Esophagus squamous epithelium (tissue), 5 donors: ENCODE measurements at regions not wholly inside any gene's neighbourhood (a gene's known extent, or its start where the extent isn't known, plus 50 kb on each side); places are given as distances from the start of the nearest gene placed in this dataset.

Experiments
- DNase-seq: peaks from one replicate; lab custom pipeline; 2025; lab: John Stamatoyannopoulos, UW
- H3K27ac ChIP-seq, 4 donors: fragments of 200-600 bp; sonication (generic); one replicate each; pipeline ENCODE4 v1.5.1; 2016 to 2019; ENCODE audit warnings: mild to moderate bottlenecking in 1 of 4
- H3K27me3 ChIP-seq, 4 donors: fragments of 200-600 bp; sonication (generic); 1 replicate in 3 of 4; 2 replicates in 1 of 4; pipeline versions ENCODE4 v1.5.1 to v1.6.0; 2017 to 2021; ENCODE audit warnings: antibody characterized with exemption in 1 of 4
- H3K36me3 ChIP-seq, 3 donors: fragments of 200-600 bp; sonication (generic); one replicate each; pipeline ENCODE4 v1.5.1; 2016 to 2019
- H3K4me1 ChIP-seq, 3 donors: fragments of 200-600 bp; sonication (generic); one replicate each; pipeline ENCODE4 v1.5.1; 2017 to 2019
- H3K4me3 ChIP-seq, 4 donors: fragments of 200-600 bp; sonication (generic); 1 replicate in 3 of 4; 2 replicates in 1 of 4; pipeline ENCODE4 v1.5.1; 2016 to 2019; ENCODE audit warnings: mild to moderate bottlenecking in 2 of 4, moderate library complexity in 1 of 4
- H3K9me3 ChIP-seq, 3 donors: fragments of 200-600 bp; sonication (generic); one replicate each; pipeline ENCODE4 v1.5.1; 2016 to 2019
- CTCF ChIP-seq, 6 experiments: fragments of 450-650 bp in 4 of 6; fragments of 200-600 bp in 2 of 6; sonication (generic) in 2 of 6; IDR thresholded peaks; one replicate each; pipeline ENCODE4 v1.5.1; 2016 to 2019; ENCODE audit warnings: antibody characterized with exemption in 6 of 6, mild to moderate bottlenecking in 4 of 6, moderate library complexity in 4 of 6
- POLR2A ChIP-seq, 4 donors: fragments of 450-650 bp; IDR thresholded peaks; one replicate each; pipeline ENCODE4 v1.6.1; 2017; ENCODE audit warnings: antibody characterized with exemption in 4 of 4, mild to moderate bottlenecking in 4 of 4, moderate library complexity in 3 of 4
- WGBS, 2 donors: methylation state at CpG; one replicate each; pipeline ENCODE4 v1.1.5; 2018; 5-methylcytosine and 5-hydroxymethylcytosine counted together
- intact Hi-C: fragments of 100-400 bp; cut with DNase I; formaldehyde crosslinking; loops from one replicate; pipeline ENCODE4 v1.15.0; 2022
- donor health status: DM: yes; HTN: yes; CAD: no.

- Histone ChIP-seq H3K36me3 (no peaks in the 10 kb centered on the region), H3K4me3 (no peak overlapping the region), H3K27me3 (no peaks in the 10 kb centered on the region), H3K4me1 (peaks cover 0 to 15% (median 9%) of the 10 kb centered on the region in 3 donors), H3K27ac (no peak overlapping the region), H3K9me3 (no peaks in the 10 kb centered on the region)
- intact Hi-C loops, result no loop called here
- TF ChIP-seq POLR2A (IDR thresholded peaks at IDR 0.05) (no peak), CTCF (IDR thresholded peaks at IDR 0.05) (no peak)
- DNase-seq, result no peak
These were observed 62.3 kb upstream of the ARHGEF3 start for GRCh38 chr3:56864090-56864489.

- H3K9me3 ChIP-seq, result no peaks in the 10 kb centered on the region
- H3K4me1 ChIP-seq, result peaks cover 0 to 15% (median 9%) of the 10 kb centered on the region in 3 donors
- no peak overlapping the region for H3K27ac ChIP-seq
- no peaks in the 10 kb centered on the region for H3K36me3 ChIP-seq
- WGBS, 2 donors, result 51 to 54% methylated on average over 6 of the region's 6 CpGs
- H3K4me3 ChIP-seq, result no peak overlapping the region
- no peak for TF ChIP-seq CTCF (IDR thresholded peaks at IDR 0.05)
- intact Hi-C loops, result no loop called here
- no peak for DNase-seq
- H3K27me3 ChIP-seq, result no peaks in the 10 kb centered on the region
These were observed 60.8 kb upstream of the ARHGEF3 start for GRCh38 chr3:56862352-56863062.

- no peak for DNase-seq
- Histone ChIP-seq H3K36me3 (no peaks in the 10 kb centered on the region), H3K4me1 (peaks cover 0 to 22% (median 9%) of the 10 kb centered on the region in 3 donors), H3K9me3 (no peaks in the 10 kb centered on the region), H3K27ac (no peak overlapping the region), H3K27me3 (no peaks in the 10 kb centered on the region), H3K4me3 (no peak overlapping the region)
- WGBS, 2 donors, result 94 to 97% methylated on average over 3 of the region's 3 CpGs
- TF ChIP-seq POLR2A (IDR thresholded peaks at IDR 0.05) (no peak), CTCF (IDR thresholded peaks at IDR 0.05) (no peak)
- intact Hi-C loops, result no loop called here
These were observed 59.8 kb upstream of the ARHGEF3 start for GRCh38 chr3:56861511-56861910.

GRCh38 chr3:56860939-56861338, 59.2 kb upstream of the ARHGEF3 start:
- Histone ChIP-seq H3K27me3 (no peaks in the 10 kb centered on the region), H3K27ac (no peak overlapping the region), H3K4me3 (no peak overlapping the region), H3K9me3 (no peaks in the 10 kb centered on the region), H3K4me1 (peaks cover 3 to 28% (median 9%) of the 10 kb centered on the region in 3 donors), H3K36me3 (no peaks in the 10 kb centered on the region)
- 82 to 92% methylated on average over 3 of the region's 3 CpGs for WGBS, 2 donors
- no peak for DNase-seq
- TF ChIP-seq POLR2A (IDR thresholded peaks at IDR 0.05), result no peak
- no peak for TF ChIP-seq CTCF (IDR thresholded peaks at IDR 0.05)
- intact Hi-C loops, result no loop called here

GRCh38 chr3:56860351-56860750, 58.6 kb upstream of the ARHGEF3 start:
- no peaks in the 10 kb centered on the region for H3K36me3 ChIP-seq
- no peaks in the 10 kb centered on the region for H3K27me3 ChIP-seq
- peaks cover 4 to 34% (median 13%) of the 10 kb centered on the region in 3 donors for H3K4me1 ChIP-seq
- H3K27ac ChIP-seq, result no peak overlapping the region
- H3K9me3 ChIP-seq, result no peaks in the 10 kb centered on the region
- intact Hi-C loops, result no loop called here
- no peak overlapping the region for H3K4me3 ChIP-seq
- no peak for DNase-seq
- TF ChIP-seq POLR2A (IDR thresholded peaks at IDR 0.05), result no peak
- TF ChIP-seq CTCF (IDR thresholded peaks at IDR 0.05), result no peak
